ENCODE measurements at regions not wholly inside any gene's neighbourhood (a gene's known extent, or its start where the extent isn't known, plus 50 kb on each side); places are given as distances from the start of the nearest gene placed in this dataset.

- H3K36me3 Mint-ChIP-seq, result no peaks in the 10 kb centered on the region
- H3K4me3 Mint-ChIP-seq, result no peak overlapping the region
- no peak overlapping the region for H3K27ac Mint-ChIP-seq
- DNase-seq (ENCODE audit: low spot score in 2 of 2) (no peak), ATAC-seq (no peak)
- H3K4me1 Mint-ChIP-seq, result no peaks in the 10 kb centered on the region
- H3K9me3 Mint-ChIP-seq, result peaks cover 4% of the 10 kb centered on the region
Observed at GRCh38 chr1:112298558-112298957, 97.5 kb upstream of the CTTNBP2NL start.

DNA sequence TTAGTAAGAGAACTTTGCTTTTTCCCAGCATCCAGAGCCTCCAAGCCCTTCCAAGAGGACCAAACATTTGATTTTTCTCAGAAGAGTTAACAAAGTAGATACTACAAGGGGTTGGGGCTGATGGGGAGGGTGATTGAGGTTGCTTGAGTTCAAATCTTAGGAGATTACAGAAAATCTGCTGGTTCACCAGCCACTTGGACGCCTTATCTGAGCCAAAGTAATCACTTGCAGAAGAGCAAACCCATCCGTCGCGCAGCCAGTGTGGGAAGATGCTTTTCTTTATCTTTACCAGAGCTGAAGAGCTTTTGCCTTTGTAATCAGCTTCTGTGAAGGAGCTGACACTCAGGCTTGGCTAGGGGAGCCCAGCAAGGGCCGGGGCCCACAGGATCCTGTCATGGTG is 91.9 kb upstream of the CTTNBP2NL start:
- DNase-seq (ENCODE audit: low spot score in 2 of 2) (no peak), ATAC-seq (no peak)
- no peaks in the 10 kb centered on the region for H3K36me3 Mint-ChIP-seq
- no peaks in the 10 kb centered on the region for H3K4me1 Mint-ChIP-seq
- H3K27ac Mint-ChIP-seq, result no peak overlapping the region
- no peaks in the 10 kb centered on the region for H3K9me3 Mint-ChIP-seq
- H3K4me3 Mint-ChIP-seq, result no peak overlapping the region

- no peaks in the 10 kb centered on the region for H3K36me3 Mint-ChIP-seq
- no peaks in the 10 kb centered on the region for H3K9me3 Mint-ChIP-seq
- no peaks in the 10 kb centered on the region for H3K4me1 Mint-ChIP-seq
- DNase-seq (ENCODE audit: low spot score in 2 of 2) (no peak), ATAC-seq (no peak)
- H3K4me3 Mint-ChIP-seq, result no peak overlapping the region
- no peak overlapping the region for H3K27ac Mint-ChIP-seq
Observed at GRCh38 chr1:112304612-112305011, 91.4 kb upstream of the CTTNBP2NL start.

DNA sequence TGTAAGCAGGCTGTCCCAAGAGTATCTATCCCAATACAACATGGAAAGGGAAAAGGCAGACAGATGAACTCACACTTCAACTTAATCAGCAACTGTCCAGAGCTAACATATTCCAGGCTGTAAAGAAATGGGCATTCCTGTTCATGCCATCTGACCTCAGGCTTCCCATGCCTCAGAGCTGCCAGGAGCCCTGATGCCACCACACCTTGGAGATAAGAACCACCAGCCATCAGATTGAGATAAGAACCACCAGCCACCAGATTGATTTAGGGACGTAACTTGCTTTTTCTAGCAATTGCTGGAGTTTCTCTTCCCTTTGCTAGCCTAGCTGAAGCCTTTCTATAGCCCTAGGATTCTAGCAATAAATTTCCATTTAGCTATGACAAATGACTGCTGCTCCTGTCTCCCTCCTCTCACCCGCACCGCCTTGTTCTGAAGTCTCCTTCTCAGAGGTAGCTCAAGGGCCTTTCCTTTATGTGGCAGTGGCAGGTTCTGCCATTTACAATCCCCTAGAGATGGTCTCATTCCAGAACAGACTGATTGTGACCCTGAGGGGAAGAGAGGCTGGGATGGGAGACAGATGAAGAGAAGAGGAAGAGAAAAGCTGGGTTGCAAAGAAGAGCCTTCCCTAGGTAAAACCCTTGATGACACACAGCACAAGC is 88.0 kb upstream of the CTTNBP2NL start:
- H3K4me3 Mint-ChIP-seq, result no peak overlapping the region
- no peaks in the 10 kb centered on the region for H3K9me3 Mint-ChIP-seq
- DNase-seq (ENCODE audit: low spot score in 2 of 2) (no peak), ATAC-seq (no peak)
- no peaks in the 10 kb centered on the region for H3K36me3 Mint-ChIP-seq
- no peaks in the 10 kb centered on the region for H3K4me1 Mint-ChIP-seq
- no peak overlapping the region for H3K27ac Mint-ChIP-seq

- DNase-seq (ENCODE audit: low spot score in 2 of 2), result no peak
- no peak for ATAC-seq
- no peak overlapping the region for H3K27ac Mint-ChIP-seq
- no peak overlapping the region for H3K4me3 Mint-ChIP-seq
- no peaks in the 10 kb centered on the region for H3K36me3 Mint-ChIP-seq
- no peaks in the 10 kb centered on the region for H3K9me3 Mint-ChIP-seq
- H3K4me1 Mint-ChIP-seq, result no peaks in the 10 kb centered on the region
Observed at GRCh38 chr1:112308716-112309115, 87.3 kb upstream of the CTTNBP2NL start.

DNA sequence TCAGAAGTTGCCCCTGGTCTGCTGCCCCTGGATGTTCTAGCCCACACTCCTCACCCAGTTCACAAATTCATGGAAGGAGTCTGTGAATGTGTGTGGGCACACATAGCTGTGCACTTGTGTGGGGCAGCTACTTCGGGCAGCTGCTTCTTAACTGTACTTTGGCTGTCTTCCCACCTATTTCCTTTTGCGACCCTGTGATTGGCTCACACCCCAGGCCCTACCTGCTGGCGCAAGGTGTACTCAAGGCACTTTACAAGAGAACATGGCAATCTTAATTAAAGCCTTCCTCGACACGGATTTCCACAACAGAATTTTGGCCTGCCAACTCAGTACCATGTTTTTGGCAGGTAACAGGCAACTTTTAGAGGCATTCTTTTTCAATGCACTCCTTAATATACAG is 86.5 kb upstream of the CTTNBP2NL start:
- Mint-ChIP-seq H3K27ac (no peak overlapping the region), H3K9me3 (no peaks in the 10 kb centered on the region), H3K4me1 (no peaks in the 10 kb centered on the region), H3K4me3 (no peak overlapping the region), H3K36me3 (no peaks in the 10 kb centered on the region)
- ATAC-seq (no peak), DNase-seq (ENCODE audit: low spot score in 2 of 2) (no peak)

- no peak for DNase-seq (ENCODE audit: low spot score in 2 of 2)
- Mint-ChIP-seq H3K36me3 (no peaks in the 10 kb centered on the region), H3K9me3 (no peaks in the 10 kb centered on the region), H3K4me3 (no peak overlapping the region), H3K4me1 (no peaks in the 10 kb centered on the region), H3K27ac (no peak overlapping the region)
- ATAC-seq, result no peak
Observed at GRCh38 chr1:112312315-112312714, 83.7 kb upstream of the CTTNBP2NL start.

GRCh38 chr1:112312879-112313278 is 83.1 kb upstream of the CTTNBP2NL start:
- Mint-ChIP-seq H3K4me1 (no peaks in the 10 kb centered on the region), H3K27ac (no peak overlapping the region), H3K9me3 (no peaks in the 10 kb centered on the region), H3K4me3 (no peak overlapping the region), H3K36me3 (no peaks in the 10 kb centered on the region)
- ATAC-seq (no peak), DNase-seq (ENCODE audit: low spot score in 2 of 2) (no peak)

DNA sequence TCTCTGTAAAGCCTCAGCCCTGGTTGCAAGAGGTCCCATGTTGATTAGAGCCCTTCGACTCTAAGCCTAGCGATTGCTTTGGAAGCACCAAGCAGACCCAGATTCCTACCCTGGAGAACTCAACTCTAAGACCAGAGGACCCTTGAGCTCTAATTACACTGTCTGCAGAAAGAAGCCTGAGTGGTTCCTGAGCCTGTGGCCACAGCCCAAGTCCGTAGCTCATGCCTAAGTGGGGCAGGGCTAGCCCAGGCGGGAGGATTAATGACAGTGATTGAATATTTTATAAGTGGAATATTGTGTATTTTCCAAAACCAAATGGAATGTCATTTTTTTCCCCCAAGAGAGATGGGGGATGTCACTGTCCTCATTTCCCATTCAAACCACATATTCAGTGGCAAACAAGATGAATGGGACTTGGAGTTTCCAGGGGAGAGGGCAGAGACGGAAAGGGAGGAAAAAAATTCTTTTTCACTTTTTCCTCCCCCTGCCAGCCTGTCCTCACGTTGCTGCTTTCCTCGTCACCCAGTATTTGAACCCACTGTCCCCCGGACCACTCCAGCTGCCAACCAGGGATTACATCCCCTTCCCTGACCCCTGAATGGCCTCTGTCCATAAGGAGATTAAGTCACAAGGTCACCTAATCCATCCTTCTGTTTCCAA is 79.6 kb upstream of the CTTNBP2NL start:
- H3K4me1 Mint-ChIP-seq, result peaks cover 6% of the 10 kb centered on the region
- H3K9me3 Mint-ChIP-seq, result no peaks in the 10 kb centered on the region
- no peak overlapping the region for H3K4me3 Mint-ChIP-seq
- H3K36me3 Mint-ChIP-seq, result no peaks in the 10 kb centered on the region
- no peak for DNase-seq (ENCODE audit: low spot score in 2 of 2)
- H3K27ac Mint-ChIP-seq, result no peak overlapping the region
- ATAC-seq, result no peak

DNA sequence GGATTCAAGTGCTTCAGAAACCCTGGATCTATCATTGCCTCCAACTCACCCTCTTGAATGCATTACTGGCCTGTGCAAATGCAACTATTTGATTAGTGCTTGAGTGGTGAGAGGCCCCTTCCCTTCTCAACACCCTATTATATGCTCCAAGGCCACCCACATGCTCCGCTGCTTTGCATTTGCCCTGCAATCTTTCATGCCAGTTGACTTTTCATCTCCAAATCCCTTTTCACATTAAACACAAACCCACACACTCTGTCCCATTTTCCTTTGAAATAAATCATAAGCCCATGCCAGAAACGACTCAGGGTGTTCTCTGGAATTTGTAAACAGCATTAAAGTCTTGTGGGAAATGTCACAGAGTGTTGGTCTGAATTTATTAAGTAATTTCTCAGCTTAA is 78.9 kb upstream of the CTTNBP2NL start:
- Mint-ChIP-seq H3K36me3 (no peaks in the 10 kb centered on the region), H3K4me1 (peaks cover 6% of the 10 kb centered on the region), H3K9me3 (no peaks in the 10 kb centered on the region), H3K27ac (no peak overlapping the region), H3K4me3 (no peak overlapping the region)
- DNase-seq (ENCODE audit: low spot score in 2 of 2), result no peak
- ATAC-seq, result no peak

DNA sequence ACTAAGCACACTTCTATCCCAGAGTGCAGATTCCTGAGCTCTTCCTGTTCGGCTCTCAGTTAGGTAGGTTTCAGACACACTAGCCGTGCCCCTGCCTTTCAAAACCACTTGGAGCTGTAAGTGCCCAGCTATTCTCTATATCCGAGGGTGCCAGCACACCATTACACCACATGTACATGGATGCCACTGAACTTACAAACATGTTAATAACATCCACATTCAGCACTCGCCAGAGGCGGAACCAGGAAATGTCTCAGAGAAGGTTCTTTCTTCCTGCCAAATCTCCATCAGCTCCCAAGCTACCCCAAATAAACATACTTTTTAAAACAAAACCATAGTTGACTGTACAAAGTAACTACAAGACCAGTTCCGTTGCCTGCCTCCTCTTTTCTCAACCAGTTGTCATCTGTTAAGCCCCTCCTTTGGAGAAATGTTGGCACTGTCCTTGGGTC is 78.4 kb upstream of the CTTNBP2NL start:
- ATAC-seq (no peak), DNase-seq (ENCODE audit: low spot score in 2 of 2) (no peak)
- H3K36me3 Mint-ChIP-seq, result no peaks in the 10 kb centered on the region
- no peaks in the 10 kb centered on the region for H3K9me3 Mint-ChIP-seq
- no peak overlapping the region for H3K4me3 Mint-ChIP-seq
- H3K4me1 Mint-ChIP-seq, result peaks cover 6% of the 10 kb centered on the region
- H3K27ac Mint-ChIP-seq, result no peak overlapping the region

GRCh38 chr1:112318263-112318662 is 77.8 kb upstream of the CTTNBP2NL start:
- DNase-seq (ENCODE audit: low spot score in 2 of 2) (no peak), ATAC-seq (no peak)
- Mint-ChIP-seq H3K4me1 (peaks cover 6% of the 10 kb centered on the region), H3K27ac (no peak overlapping the region), H3K4me3 (no peak overlapping the region), H3K9me3 (no peaks in the 10 kb centered on the region), H3K36me3 (no peaks in the 10 kb centered on the region)

- H3K4me1 Mint-ChIP-seq, result peaks cover 6% of the 10 kb centered on the region
Observed at GRCh38 chr1:112318698-112319370, 77.2 kb upstream of the CTTNBP2NL start.

DNA sequence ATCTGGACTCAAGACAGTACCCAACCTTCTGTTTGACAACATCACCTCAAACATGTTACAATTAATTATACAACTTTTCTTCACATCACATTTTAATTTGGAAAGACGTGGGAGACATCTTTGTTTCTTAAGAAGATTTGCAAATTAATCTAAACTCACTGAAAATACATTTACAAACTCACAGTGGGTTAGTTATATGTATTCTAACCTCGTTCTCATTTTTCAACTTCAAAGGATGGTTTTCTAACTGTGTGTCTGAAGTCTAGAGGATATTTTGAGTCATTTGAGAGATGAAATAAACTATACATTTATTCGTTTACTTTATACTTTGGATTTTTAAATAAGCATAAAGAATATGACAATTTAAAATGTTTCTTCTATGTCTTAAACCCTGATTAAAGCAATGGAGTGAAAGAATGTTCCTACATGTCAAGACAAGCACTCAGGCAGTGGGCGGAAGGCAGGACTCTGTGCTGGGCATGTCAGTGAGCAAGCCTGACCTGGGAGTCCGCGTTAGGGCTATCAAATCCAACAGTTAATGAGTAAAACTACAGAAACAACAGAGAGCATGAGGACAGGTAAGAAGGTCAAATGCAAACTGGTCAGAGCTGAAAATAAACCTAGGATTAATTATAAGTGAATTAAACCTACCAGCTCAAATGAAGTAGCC is 76.5 kb upstream of the CTTNBP2NL start:
- no peak overlapping the region for H3K4me3 Mint-ChIP-seq
- H3K9me3 Mint-ChIP-seq, result no peaks in the 10 kb centered on the region
- H3K4me1 Mint-ChIP-seq, result peaks cover 6% of the 10 kb centered on the region
- DNase-seq (ENCODE audit: low spot score in 2 of 2) (no peak), ATAC-seq (no peak)
- H3K36me3 Mint-ChIP-seq, result no peaks in the 10 kb centered on the region
- no peak overlapping the region for H3K27ac Mint-ChIP-seq

More at GRCh38 chr1:112318698-112319370, 77.2 kb upstream of the CTTNBP2NL start:
- no peak for ATAC-seq
- Mint-ChIP-seq H3K9me3 (no peaks in the 10 kb centered on the region), H3K27ac (no peak overlapping the region), H3K36me3 (no peaks in the 10 kb centered on the region), H3K4me3 (no peak overlapping the region)
- DNase-seq (ENCODE audit: low spot score in 2 of 2), result no peak

DNA sequence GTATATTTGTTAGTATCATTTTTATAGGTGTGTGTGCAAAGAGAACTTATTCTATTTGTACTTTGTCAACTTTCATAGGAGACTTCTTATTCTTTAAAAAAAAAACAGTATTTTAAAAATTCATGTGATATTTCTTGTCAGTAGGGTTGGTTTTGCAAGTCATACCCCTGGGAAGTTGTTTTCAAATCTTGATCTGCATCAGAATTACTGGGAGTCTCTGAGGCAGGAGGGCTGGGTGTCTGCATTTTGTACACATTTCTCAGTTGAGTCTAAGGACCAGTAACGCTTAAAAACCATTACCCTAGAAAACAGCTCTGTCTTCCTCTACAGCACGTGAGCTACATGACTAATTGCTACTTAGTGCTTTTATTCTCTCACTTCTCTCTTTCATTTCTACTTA is 76.0 kb upstream of the CTTNBP2NL start:
- Mint-ChIP-seq H3K4me1 (peaks cover 6% of the 10 kb centered on the region), H3K4me3 (no peak overlapping the region), H3K9me3 (no peaks in the 10 kb centered on the region), H3K27ac (no peak overlapping the region), H3K36me3 (no peaks in the 10 kb centered on the region)
- ATAC-seq, result no peak
- no peak for DNase-seq (ENCODE audit: low spot score in 2 of 2)

All from stimulated activated effector memory CD8-positive, alpha-beta T cell treated with anti-CD3 and anti-CD28 coated beads, Interleukin-12 subunit alpha, Interleukin-12 subunit beta, amount 100 ng/mL, for 72 hours (primary cell).